ENCODE measurements at regions not wholly inside any gene's neighbourhood (a gene's known extent, or its start where the extent isn't known, plus 50 kb on each side); places are given as distances from the start of the nearest gene placed in this dataset.

DNA sequence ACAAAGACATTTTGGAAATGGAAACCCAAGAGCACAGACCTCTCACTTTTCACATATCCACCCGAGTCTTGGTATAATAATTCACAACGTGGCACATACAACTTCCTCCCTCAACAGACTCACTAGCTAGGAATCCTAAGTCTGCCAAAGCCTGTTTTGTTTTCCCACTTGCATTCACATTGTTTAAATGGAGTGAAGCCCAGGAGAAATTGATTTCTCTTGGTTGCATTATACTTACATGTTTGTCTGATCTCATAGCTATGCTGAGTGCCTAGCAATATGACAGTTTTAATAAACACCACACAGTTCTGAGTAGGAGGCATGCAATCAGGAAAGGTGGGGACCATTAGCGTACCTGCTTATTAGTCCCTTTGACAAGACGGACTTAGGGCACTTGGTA, 348.6 kb upstream of the ADGRL4 start:
- Histone ChIP-seq H3K27me3 (ENCODE audit: control insufficient read depth in 3 of 3, insufficient read depth in 3 of 3, low read length in 2 of 3) (no peaks in the 10 kb centered on the region), H3K4me3 (no peak overlapping the region), H3K4me1 (ENCODE audit: control insufficient read depth in 5 of 5, insufficient read depth in 5 of 5, low read length in 5 of 5) (peaks cover 0 to 3% (median 0%) of the 10 kb centered on the region in 5 donors), H3K36me3 (ENCODE audit: control insufficient read depth in 4 of 4, insufficient read depth in 4 of 4, low read length in 4 of 4) (no peaks in the 10 kb centered on the region), H3K27ac (ENCODE audit: low read depth in 1 of 2, low read length in 1 of 2) (no peak overlapping the region), H3K9me3 (ENCODE audit: control insufficient read depth in 4 of 4, insufficient read depth in 3 of 4, low read length in 3 of 4) (no peaks in the 10 kb centered on the region), H3K9ac (ENCODE audit: insufficient read depth in 1 of 2, low read length in 2 of 2) (no peak overlapping the region)
- no peak for DNase-seq
- no peak for ATAC-seq (ENCODE audit: insufficient read depth, low FRiP score)
- TF ChIP-seq CTCF (IDR thresholded peaks at IDR 0.05; ENCODE audit: control extremely low read depth, extremely low read depth) = no peak
- WGBS, 2 donors = 60 to 68% methylated on average over 4 of the region's 4 CpGs

GRCh38 chr1:79353224-79353623, 346.7 kb upstream of the ADGRL4 start:
- peak; percentile 2 for TF ChIP-seq CTCF (IDR thresholded peaks at IDR 0.05; ENCODE audit: control extremely low read depth, extremely low read depth)
- WGBS, 2 donors = 57 to 67% methylated on average over 4 of the region's 4 CpGs
- Histone ChIP-seq H3K9ac (ENCODE audit: insufficient read depth in 1 of 2, low read length in 2 of 2) (no peak overlapping the region), H3K9me3 (ENCODE audit: control insufficient read depth in 4 of 4, insufficient read depth in 3 of 4, low read length in 3 of 4) (no peaks in the 10 kb centered on the region), H3K27ac (ENCODE audit: low read depth in 1 of 2, low read length in 1 of 2) (no peak overlapping the region), H3K4me1 (ENCODE audit: control insufficient read depth in 5 of 5, insufficient read depth in 5 of 5, low read length in 5 of 5) (peaks cover 0 to 3% (median 0%) of the 10 kb centered on the region in 5 donors), H3K4me3 (no peak overlapping the region), H3K27me3 (ENCODE audit: control insufficient read depth in 3 of 3, insufficient read depth in 3 of 3, low read length in 2 of 3) (no peaks in the 10 kb centered on the region), H3K36me3 (ENCODE audit: control insufficient read depth in 4 of 4, insufficient read depth in 4 of 4, low read length in 4 of 4) (no peaks in the 10 kb centered on the region)
- ATAC-seq (ENCODE audit: insufficient read depth, low FRiP score) (no peak), DNase-seq (peak in 2 of 3 donors; percentile 38 to 60)

DNA sequence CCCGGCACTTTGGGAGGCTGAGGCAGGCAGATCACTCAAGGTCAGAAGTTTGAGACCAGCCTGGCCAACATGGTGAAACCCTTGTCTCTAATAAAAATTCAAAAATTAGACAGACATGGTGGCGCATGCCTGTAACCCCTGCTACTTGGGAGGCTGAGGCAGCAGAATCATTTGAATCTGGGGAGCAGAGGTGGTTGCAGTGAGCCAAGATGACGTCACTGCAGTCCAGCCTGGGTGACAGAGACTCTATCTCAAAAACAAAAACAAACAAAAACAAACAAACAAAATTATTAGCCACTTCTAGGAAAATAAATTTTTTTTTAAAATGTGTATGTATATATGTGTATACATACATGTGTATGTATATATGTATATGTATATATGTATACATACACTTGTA, 320.3 kb upstream of the ADGRL4 start:
- no peaks in the 10 kb centered on the region for H3K9me3 ChIP-seq (ENCODE audit: control insufficient read depth in 4 of 4, insufficient read depth in 3 of 4, low read length in 3 of 4)
- no peak for TF ChIP-seq CTCF (IDR thresholded peaks at IDR 0.05; ENCODE audit: control extremely low read depth, extremely low read depth)
- H3K27ac ChIP-seq (ENCODE audit: low read depth in 1 of 2, low read length in 1 of 2) = no peak overlapping the region
- H3K36me3 ChIP-seq (ENCODE audit: control insufficient read depth in 4 of 4, insufficient read depth in 4 of 4, low read length in 4 of 4) = no peaks in the 10 kb centered on the region
- DNase-seq = no peak
- ATAC-seq (ENCODE audit: insufficient read depth, low FRiP score) = no peak
- H3K27me3 ChIP-seq (ENCODE audit: control insufficient read depth in 3 of 3, insufficient read depth in 3 of 3, low read length in 2 of 3) = no peaks in the 10 kb centered on the region
- no peak overlapping the region for H3K4me3 ChIP-seq
- no peak overlapping the region for H3K9ac ChIP-seq (ENCODE audit: insufficient read depth in 1 of 2, low read length in 2 of 2)
- H3K4me1 ChIP-seq (ENCODE audit: control insufficient read depth in 5 of 5, insufficient read depth in 5 of 5, low read length in 5 of 5) = no peaks in the 10 kb centered on the region
- 92 to 95% methylated on average over 3 of the region's 3 CpGs for WGBS, 2 donors

DNA sequence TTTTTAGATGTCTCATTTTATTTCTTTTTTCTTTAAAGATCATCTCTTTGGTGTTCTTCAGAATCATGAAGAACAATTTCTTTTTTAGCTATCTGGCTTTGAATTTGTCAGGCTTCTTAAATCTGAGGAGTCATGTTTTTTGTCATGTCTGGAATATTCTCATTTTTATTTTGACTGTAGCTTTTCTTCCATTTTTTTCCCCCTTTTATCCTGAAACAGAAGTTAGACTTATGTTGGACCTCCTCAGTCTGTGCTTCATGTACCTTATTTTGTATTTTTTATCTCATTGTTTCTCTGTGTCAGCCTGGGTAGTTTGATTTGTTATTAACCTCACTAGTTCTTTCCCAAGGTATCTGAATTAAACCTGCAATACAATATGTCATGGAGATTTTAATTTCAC, 319.2 kb upstream of the ADGRL4 start:
- Histone ChIP-seq H3K9ac (ENCODE audit: insufficient read depth in 1 of 2, low read length in 2 of 2) (no peak overlapping the region), H3K4me1 (ENCODE audit: control insufficient read depth in 5 of 5, insufficient read depth in 5 of 5, low read length in 5 of 5) (no peaks in the 10 kb centered on the region), H3K9me3 (ENCODE audit: control insufficient read depth in 4 of 4, insufficient read depth in 3 of 4, low read length in 3 of 4) (no peaks in the 10 kb centered on the region), H3K27me3 (ENCODE audit: control insufficient read depth in 3 of 3, insufficient read depth in 3 of 3, low read length in 2 of 3) (no peaks in the 10 kb centered on the region), H3K27ac (ENCODE audit: low read depth in 1 of 2, low read length in 1 of 2) (no peak overlapping the region), H3K36me3 (ENCODE audit: control insufficient read depth in 4 of 4, insufficient read depth in 4 of 4, low read length in 4 of 4) (no peaks in the 10 kb centered on the region), H3K4me3 (no peak overlapping the region)
- no peak for DNase-seq
- ATAC-seq (ENCODE audit: insufficient read depth, low FRiP score) = no peak
- no peak for TF ChIP-seq CTCF (IDR thresholded peaks at IDR 0.05; ENCODE audit: control extremely low read depth, extremely low read depth)

Data from lung (tissue), 11 donors.